K562 (cell line): ENCODE measurements at regions not wholly inside any gene's neighbourhood (a gene's known extent, or its start where the extent isn't known, plus 50 kb on each side); places are given as distances from the start of the nearest gene placed in this dataset.

Source experiments
- ATAC-seq: fragments of 200-7000 bp; cut with Tn5 transposase; 3 replicates; pipeline ENCODE4 v1.9.1; 2020; ENCODE audit warnings: moderate library complexity
- BruUV-seq: library from RNA; stranded (reverse); fragments of 400-500 nt; replicated peaks from 2 replicates; lab custom pipeline; 2021; lab: Mats Ljungman, UMichigan
- CTCF ChIA-PET: fragments of 300-600 bp; formaldehyde crosslinking; extraction: SDS; loops from one replicate; lab custom pipeline; 2021; ENCODE audit warnings: low intra/inter-chr PET ratio; lab: Yijun Ruan, JAX
- POLR2A ChIA-PET: fragments of 300-600, 350-650 bp; sonication (Branson Sonifier 250); formaldehyde crosslinking; extraction: SDS; loops from one replicate; lab custom pipeline; 2021; ENCODE audit warnings: antibody characterized with exemption, inconsistent platforms; lab: Yijun Ruan, JAX
- DNase-seq, 4 experiments: peaks; one replicate each; pipeline versions ENCODE4 v3.0.0 to v3.0.0-alpha.2; 2011 to 2018; ENCODE audit warnings: low spot score in 3 of 4, mixed read lengths in 3 of 4; ENCODE audit errors: extremely low read depth in 1 of 4
- FAIRE-seq: peaks from 2 replicates; lab custom pipeline; 2011; peaks lifted over from hg19 to GRCh38; lab: Jason Lieb, UNC
- H2AFZ ChIP-seq: 2 replicates; pipeline ENCODE4 v1.6.0; 2011; ENCODE audit warnings: low read depth, low read length, control low read depth, inconsistent platforms
- H3K27ac ChIP-seq: fragments of 200-600 bp; 3 replicates; pipeline ENCODE4 v1.8.0; 2011; ENCODE audit warnings: low read depth, mild to moderate bottlenecking, control low read depth, inconsistent platforms, low read length, moderate library complexity, mixed read lengths; ENCODE audit errors: extremely low read depth
- H3K27me3 ChIP-seq, 2 experiments: fragments of 300-600 bp in 1 of 2; 2 replicates in 1 of 2; 3 replicates in 1 of 2; pipeline versions ENCODE4 v1.6.0 to v1.8.0; 2011; ENCODE audit warnings: inconsistent platforms in 2 of 2, low read length in 2 of 2, mild to moderate bottlenecking in 1 of 2, mixed read lengths in 1 of 2, moderate library complexity in 1 of 2; ENCODE audit not compliant: control insufficient read depth in 2 of 2, insufficient read depth in 2 of 2
- H3K36me3 ChIP-seq: fragments of 300-600 bp; 3 replicates; pipeline ENCODE4 v1.8.0; 2011; ENCODE audit warnings: mild to moderate bottlenecking, low read length, inconsistent platforms; ENCODE audit not compliant: control insufficient read depth, insufficient read depth
- H3K4me1 ChIP-seq, 2 experiments: fragments of 200-600 bp in 1 of 2; replicated peaks in 1 of 2; 2 replicates in 1 of 2; 3 replicates in 1 of 2; pipeline versions ENCODE4 v1.5.1 to v1.8.0; 2011; ENCODE audit warnings: inconsistent platforms in 2 of 2, low read length in 2 of 2, mild to moderate bottlenecking in 1 of 2, mixed read lengths in 1 of 2, moderate library complexity in 1 of 2; ENCODE audit not compliant: control insufficient read depth in 2 of 2, insufficient read depth in 2 of 2
- H3K4me2 ChIP-seq: 2 replicates; pipeline ENCODE4 v1.6.1; 2011; ENCODE audit warnings: low read length, control low read depth, inconsistent platforms, mixed read lengths; ENCODE audit not compliant: insufficient read depth
- H3K4me3 ChIP-seq: fragments of 200-600 bp; sonication (generic), shearing (Covaris generic); 2 replicates; pipeline ENCODE4 v1.5.1; 2016; ENCODE audit warnings: control low read depth, inconsistent platforms
- H3K79me2 ChIP-seq: fragments of 200-600 bp; 3 replicates; pipeline ENCODE4 v1.8.0; 2011; ENCODE audit warnings: low read length, inconsistent platforms; ENCODE audit not compliant: control insufficient read depth, insufficient read depth
- H3K9ac ChIP-seq, 2 experiments: 2 replicates each; pipeline versions ENCODE4 v1.6.0 to v1.6.1; 2011; ENCODE audit warnings: low read depth in 2 of 2, low read length in 2 of 2, control low read depth in 1 of 2, inconsistent platforms in 1 of 2, mild to moderate bottlenecking in 1 of 2, mixed read lengths in 1 of 2; ENCODE audit not compliant: insufficient read depth in 1 of 2
- H3K9me1 ChIP-seq: one replicate; pipeline ENCODE4 v1.6.0; 2011; ENCODE audit warnings: inconsistent platforms, mild to moderate bottlenecking, low read length, moderate library complexity; ENCODE audit not compliant: control insufficient read depth, insufficient read depth
- H3K9me3 ChIP-seq: replicated peaks from 2 replicates; pipeline ENCODE4 v1.5.1; 2011; ENCODE audit warnings: low read depth, low read length, inconsistent platforms; ENCODE audit not compliant: control insufficient read depth, insufficient read depth
- H4K20me1 ChIP-seq: replicated peaks from 2 replicates; pipeline ENCODE4 v1.6.1; 2011; ENCODE audit warnings: low read length, inconsistent platforms, mixed read lengths; ENCODE audit not compliant: control insufficient read depth, insufficient read depth
- CBFA2T2 ChIP-seq: fragments of 450-650 bp; conservative IDR thresholded peaks from 2 replicates; pipeline ENCODE4 v1.6.1; 2017; ENCODE audit warnings: mild to moderate bottlenecking
- CSDE1 ChIP-seq, 2 experiments: fragments of 450-650 bp; IDR thresholded peaks; 2 replicates each; pipeline ENCODE4 v1.6.1; 2016; ENCODE audit warnings: mild to moderate bottlenecking in 1 of 2
- EGR1 ChIP-seq: fragments of 450-650 bp; conservative IDR thresholded peaks from 2 replicates; pipeline ENCODE4 v1.6.1; 2017; ENCODE audit warnings: mild to moderate bottlenecking
- ETV6 ChIP-seq, 3 experiments: fragments of 150-350 bp in 1 of 3; sonication (generic) in 1 of 3; formaldehyde crosslinking in 1 of 3; IDR thresholded peaks; 2 replicates each; pipeline versions ENCODE4 v1.6.1 to v1.8.0; 2014 to 2022; ENCODE audit warnings: borderline replicate concordance in 2 of 3, low read depth in 2 of 3, antibody characterized with exemption in 1 of 3, low read length in 1 of 3, mild to moderate bottlenecking in 1 of 3, missing genetic modification reagents in 1 of 3
- RFX5 ChIP-seq: IDR thresholded peaks from 2 replicates; pipeline ENCODE4 v1.6.1; 2011; ENCODE audit warnings: low read depth, mild to moderate bottlenecking, improper control_type of control experiment, low read length
- TCF7 ChIP-seq: sonication (generic); IDR thresholded peaks from 2 replicates; pipeline ENCODE4 v1.6.1; 2016; ENCODE audit warnings: antibody characterized with exemption, borderline replicate concordance
- WHSC1 ChIP-seq: IDR thresholded peaks from one replicate; pipeline ENCODE4 v1.6.1; 2012; ENCODE audit warnings: low read length, control low read depth, inconsistent platforms
- WGBS: fragments of 100-300 bp; shearing (Covaris generic); methylation state at CpG from one replicate; pipeline ENCODE4 v1.1.6; 2016; ENCODE audit warnings: low coverage, mixed read lengths; ENCODE audit not compliant: insufficient coverage; ENCODE audit errors: missing lambda C conversion rate; 5-methylcytosine and 5-hydroxymethylcytosine counted together
- in situ Hi-C: fragments of 300-500 bp; cut with MboI; formaldehyde crosslinking; loops from 4 replicates; pipeline ENCODE4 v1.15.0; 2018; ENCODE audit warnings: inconsistent platforms, mixed read lengths
- intact Hi-C: fragments of 100-400 bp; cut with micrococcal nuclease; formaldehyde crosslinking; loops from 2 replicates; pipeline ENCODE4 v1.14.2; 2022
- TF ChIP-seq, protein P1 (sequence below): sonication (generic); formaldehyde crosslinking; IDR thresholded peaks from 2 replicates; pipeline ENCODE4 v1.8.0; 2023; ENCODE audit warnings: mild to moderate bottlenecking, missing genetic modification reagents
- TF ChIP-seq, protein P2 (sequence below): fragments of 250-450 bp; sonication (Bioruptor Pico); IDR thresholded peaks from 2 replicates; pipeline ENCODE4 v1.8.0; 2021; ENCODE audit warnings: moderate library complexity, mild to moderate bottlenecking, inconsistent platforms
- TF ChIP-seq, protein P3 (sequence below), 2 experiments: fragments of 450-650 bp in 1 of 2; sonication (generic) in 1 of 2; formaldehyde crosslinking in 1 of 2; IDR thresholded peaks in 1 of 2; conservative IDR thresholded peaks in 1 of 2; 2 replicates each; pipeline versions ENCODE4 v1.6.1 to v1.8.1; 2016 to 2023; ENCODE audit warnings: mild to moderate bottlenecking in 2 of 2, moderate library complexity in 2 of 2, inconsistent platforms in 1 of 2, missing genetic modification reagents in 1 of 2
- TF ChIP-seq, protein P4 (sequence below): IDR thresholded peaks from 2 replicates; pipeline ENCODE4 v1.6.1; 2011; ENCODE audit not compliant: insufficient read length; ENCODE audit errors: extremely low read depth

DNA sequence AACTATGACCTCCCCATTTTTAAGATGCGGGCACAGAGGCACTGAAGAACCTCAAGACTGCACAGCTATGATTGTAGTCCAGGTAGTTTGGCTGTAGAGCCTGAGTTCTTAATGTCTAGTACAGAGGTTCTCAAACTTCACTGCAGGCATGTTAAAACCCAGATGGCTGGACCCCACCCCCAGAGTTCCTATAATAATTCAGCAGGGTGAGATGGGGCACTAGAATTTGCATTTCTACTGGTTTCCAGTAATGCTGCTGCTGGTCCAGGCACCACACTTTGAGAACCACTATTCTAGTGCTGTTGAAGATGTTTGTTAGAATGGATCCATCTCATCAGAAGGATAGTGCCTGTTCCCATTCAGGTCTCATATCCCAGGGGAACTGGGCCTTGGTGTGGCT, 274.9 kb downstream of the ABHD5 start:
- BruUV-seq = no TSS peak
- WGBS = 0% methylated on average over 1 of the region's 1 CpG
- TF ChIP-seq TCF7 (no peak), CSDE1 (IDR thresholded peaks at IDR 0.05) (no peak), RFX5 (no peak), CBFA2T2 (no peak)
- TF ChIP-seq, all 486 proteins: peak for 0
- no peaks in the 10 kb centered on the region for H3K36me3 ChIP-seq
- DNase-seq = no peak
- H3K4me3 ChIP-seq = no peak overlapping the region
- H3K9me3 ChIP-seq = no peaks in the 10 kb centered on the region
- H3K79me2 ChIP-seq = no peaks in the 10 kb centered on the region
- no peak overlapping the region for H2AFZ ChIP-seq
- H3K9ac ChIP-seq = no peak overlapping the region
- intact Hi-C loops = no loop called here
- ATAC-seq = no peak
- H3K27me3 ChIP-seq = peaks cover 18 to 28% of the 10 kb centered on the region in 2 experiments
- CTCF ChIA-PET = no interaction called here
- FAIRE-seq = no peak
- POLR2A ChIA-PET = interaction anchor here (0.7 kb wide), 1 partner anchor 10 kb away, joined by 4 read pairs; no protein-coding TSS in a partner anchor
- no peaks in the 10 kb centered on the region for H4K20me1 ChIP-seq
- H3K9me1 ChIP-seq = no peaks in the 10 kb centered on the region
- no peak overlapping the region for H3K27ac ChIP-seq
- in situ Hi-C loops = no loop called here
- no peaks in the 10 kb centered on the region for H3K4me1 ChIP-seq
- H3K4me2 ChIP-seq = no peak overlapping the region

DNA sequence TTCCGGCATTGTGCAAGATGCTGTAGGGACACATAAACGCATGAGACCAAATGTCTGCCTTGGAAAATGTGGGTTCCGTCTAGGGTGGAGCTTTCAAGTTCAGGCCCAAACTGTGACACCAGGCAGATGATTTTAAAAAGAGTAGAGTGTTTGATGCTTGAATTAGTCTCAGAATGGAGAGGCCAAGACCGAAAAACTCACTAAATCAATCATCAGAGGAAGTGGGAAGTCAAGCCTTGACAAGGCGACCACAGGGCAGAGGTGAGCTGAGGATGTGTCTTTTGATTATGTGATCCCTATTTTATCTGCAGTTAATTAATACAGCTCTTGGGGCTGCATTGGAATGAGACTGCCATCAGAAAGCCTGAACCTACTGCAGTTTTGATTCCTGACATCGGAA, 275.4 kb downstream of the ABHD5 start:
- CTCF ChIA-PET = no interaction called here
- Histone ChIP-seq H3K9ac (no peak overlapping the region), H4K20me1 (no peaks in the 10 kb centered on the region), H3K27me3 (peaks cover 18 to 33% of the 10 kb centered on the region in 2 experiments), H3K79me2 (no peaks in the 10 kb centered on the region), H3K4me2 (no peak overlapping the region), H3K27ac (no peak overlapping the region), H3K4me1 (no peaks in the 10 kb centered on the region), H3K9me3 (no peaks in the 10 kb centered on the region), H3K36me3 (no peaks in the 10 kb centered on the region), H3K4me3 (no peak overlapping the region), H2AFZ (no peak overlapping the region), H3K9me1 (no peaks in the 10 kb centered on the region)
- no peak for ATAC-seq
- in situ Hi-C loops (no loop called here), intact Hi-C loops (no loop called here)
- 2% methylated on average over 6 of the region's 6 CpGs for WGBS
- DNase-seq = no peak
- POLR2A ChIA-PET = interaction anchor here (0.7 kb wide), 2 partner anchors 10 to 49 kb away, joined by 3 to 4 read pairs; no protein-coding TSS in a partner anchor
- no TSS peak for BruUV-seq
- FAIRE-seq = no peak
- TF ChIP-seq, protein P1, sequence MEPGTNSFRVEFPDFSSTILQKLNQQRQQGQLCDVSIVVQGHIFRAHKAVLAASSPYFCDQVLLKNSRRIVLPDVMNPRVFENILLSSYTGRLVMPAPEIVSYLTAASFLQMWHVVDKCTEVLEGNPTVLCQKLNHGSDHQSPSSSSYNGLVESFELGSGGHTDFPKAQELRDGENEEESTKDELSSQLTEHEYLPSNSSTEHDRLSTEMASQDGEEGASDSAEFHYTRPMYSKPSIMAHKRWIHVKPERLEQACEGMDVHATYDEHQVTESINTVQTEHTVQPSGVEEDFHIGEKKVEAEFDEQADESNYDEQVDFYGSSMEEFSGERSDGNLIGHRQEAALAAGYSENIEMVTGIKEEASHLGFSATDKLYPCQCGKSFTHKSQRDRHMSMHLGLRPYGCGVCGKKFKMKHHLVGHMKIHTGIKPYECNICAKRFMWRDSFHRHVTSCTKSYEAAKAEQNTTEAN (CRISPR knock-in tag) = no peak
- TF ChIP-seq, protein P2, sequence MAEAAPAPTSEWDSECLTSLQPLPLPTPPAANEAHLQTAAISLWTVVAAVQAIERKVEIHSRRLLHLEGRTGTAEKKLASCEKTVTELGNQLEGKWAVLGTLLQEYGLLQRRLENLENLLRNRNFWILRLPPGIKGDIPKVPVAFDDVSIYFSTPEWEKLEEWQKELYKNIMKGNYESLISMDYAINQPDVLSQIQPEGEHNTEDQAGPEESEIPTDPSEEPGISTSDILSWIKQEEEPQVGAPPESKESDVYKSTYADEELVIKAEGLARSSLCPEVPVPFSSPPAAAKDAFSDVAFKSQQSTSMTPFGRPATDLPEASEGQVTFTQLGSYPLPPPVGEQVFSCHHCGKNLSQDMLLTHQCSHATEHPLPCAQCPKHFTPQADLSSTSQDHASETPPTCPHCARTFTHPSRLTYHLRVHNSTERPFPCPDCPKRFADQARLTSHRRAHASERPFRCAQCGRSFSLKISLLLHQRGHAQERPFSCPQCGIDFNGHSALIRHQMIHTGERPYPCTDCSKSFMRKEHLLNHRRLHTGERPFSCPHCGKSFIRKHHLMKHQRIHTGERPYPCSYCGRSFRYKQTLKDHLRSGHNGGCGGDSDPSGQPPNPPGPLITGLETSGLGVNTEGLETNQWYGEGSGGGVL (CRISPR knock-in tag) = no peak
- TF ChIP-seq ETV6 (IDR thresholded peaks at IDR 0.05; ENCODE audit: borderline replicate concordance in 1 of 2, low read depth in 2 of 2, low read length in 1 of 2) = no peak
- TF ChIP-seq ETV6 (CRISPR knock-in tag; IDR thresholded peaks at IDR 0.05; ENCODE audit: borderline replicate concordance) = no peak
- no peak for TF ChIP-seq WHSC1
- no peak for TF ChIP-seq EGR1
- TF ChIP-seq, protein P3, sequence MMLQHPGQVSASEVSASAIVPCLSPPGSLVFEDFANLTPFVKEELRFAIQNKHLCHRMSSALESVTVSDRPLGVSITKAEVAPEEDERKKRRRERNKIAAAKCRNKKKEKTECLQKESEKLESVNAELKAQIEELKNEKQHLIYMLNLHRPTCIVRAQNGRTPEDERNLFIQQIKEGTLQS (IDR thresholded peaks at IDR 0.05) = no peak
- TF ChIP-seq, protein P3 (CRISPR knock-in tag; conservative IDR thresholded peaks at IDR 0.05) = no peak
- TF ChIP-seq, protein P4, sequence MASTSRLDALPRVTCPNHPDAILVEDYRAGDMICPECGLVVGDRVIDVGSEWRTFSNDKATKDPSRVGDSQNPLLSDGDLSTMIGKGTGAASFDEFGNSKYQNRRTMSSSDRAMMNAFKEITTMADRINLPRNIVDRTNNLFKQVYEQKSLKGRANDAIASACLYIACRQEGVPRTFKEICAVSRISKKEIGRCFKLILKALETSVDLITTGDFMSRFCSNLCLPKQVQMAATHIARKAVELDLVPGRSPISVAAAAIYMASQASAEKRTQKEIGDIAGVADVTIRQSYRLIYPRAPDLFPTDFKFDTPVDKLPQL = no peak
